ENCODE measurements at regions not wholly inside any gene's neighbourhood (a gene's known extent, or its start where the extent isn't known, plus 50 kb on each side); places are given as distances from the start of the nearest gene placed in this dataset.

DNA sequence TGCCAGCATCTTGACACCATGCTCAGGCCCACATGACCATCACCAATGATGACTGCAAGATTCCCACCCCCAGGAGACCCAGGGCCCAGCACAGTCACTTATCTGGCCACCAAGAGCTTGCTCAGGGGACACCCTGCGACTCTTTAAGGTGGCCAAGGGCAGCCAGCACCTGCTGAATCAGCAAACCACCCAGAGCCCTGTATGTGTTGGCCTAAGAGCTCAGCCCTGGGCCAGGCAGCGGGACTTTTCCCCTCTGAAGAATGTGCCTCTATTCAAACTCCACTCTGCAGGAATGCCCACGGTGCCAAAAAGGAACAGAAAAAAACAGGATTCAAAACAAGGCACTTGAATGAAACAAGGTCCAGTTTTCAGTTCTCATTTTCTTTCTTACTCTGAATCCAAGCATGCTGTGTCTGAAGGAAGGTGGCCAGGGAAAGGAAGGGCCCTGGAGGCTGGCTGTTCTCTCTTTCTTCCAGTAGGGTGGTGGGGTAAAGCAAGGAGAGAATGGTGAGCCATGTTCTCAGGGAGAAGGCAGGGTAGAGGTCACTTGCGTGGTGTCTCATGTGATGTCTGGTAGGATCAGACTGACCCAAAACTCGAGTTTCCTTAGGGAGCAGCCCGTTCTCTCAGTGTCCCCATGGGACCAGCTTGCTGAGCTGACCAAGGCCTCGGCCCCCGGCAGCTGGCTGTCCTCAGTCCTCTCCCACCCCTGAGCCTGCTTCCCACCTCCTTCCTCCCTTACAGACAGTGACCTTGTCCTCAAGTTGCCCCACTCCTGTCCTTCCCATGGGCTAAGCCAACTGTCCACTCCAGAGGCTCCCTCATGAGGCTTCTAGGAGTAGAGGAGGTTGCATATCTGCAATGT, 150.0 kb downstream of the RNF152 start:
- H3K36me3 ChIP-seq (ENCODE audit: control insufficient read depth, insufficient read depth, low read length), result no peaks in the 10 kb centered on the region
- no peaks in the 10 kb centered on the region for H3K27me3 ChIP-seq (ENCODE audit: control insufficient read depth, insufficient read depth, low read length)
- TF ChIP-seq, protein P1, sequence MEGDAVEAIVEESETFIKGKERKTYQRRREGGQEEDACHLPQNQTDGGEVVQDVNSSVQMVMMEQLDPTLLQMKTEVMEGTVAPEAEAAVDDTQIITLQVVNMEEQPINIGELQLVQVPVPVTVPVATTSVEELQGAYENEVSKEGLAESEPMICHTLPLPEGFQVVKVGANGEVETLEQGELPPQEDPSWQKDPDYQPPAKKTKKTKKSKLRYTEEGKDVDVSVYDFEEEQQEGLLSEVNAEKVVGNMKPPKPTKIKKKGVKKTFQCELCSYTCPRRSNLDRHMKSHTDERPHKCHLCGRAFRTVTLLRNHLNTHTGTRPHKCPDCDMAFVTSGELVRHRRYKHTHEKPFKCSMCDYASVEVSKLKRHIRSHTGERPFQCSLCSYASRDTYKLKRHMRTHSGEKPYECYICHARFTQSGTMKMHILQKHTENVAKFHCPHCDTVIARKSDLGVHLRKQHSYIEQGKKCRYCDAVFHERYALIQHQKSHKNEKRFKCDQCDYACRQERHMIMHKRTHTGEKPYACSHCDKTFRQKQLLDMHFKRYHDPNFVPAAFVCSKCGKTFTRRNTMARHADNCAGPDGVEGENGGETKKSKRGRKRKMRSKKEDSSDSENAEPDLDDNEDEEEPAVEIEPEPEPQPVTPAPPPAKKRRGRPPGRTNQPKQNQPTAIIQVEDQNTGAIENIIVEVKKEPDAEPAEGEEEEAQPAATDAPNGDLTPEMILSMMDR (IDR thresholded peaks at IDR 0.05; ENCODE audit: insufficient read depth, low read length, poor library complexity, severe bottlenecking), result no peak
- H3K4me3 ChIP-seq (ENCODE audit: low read depth, low read length), result no peak overlapping the region
- DNase-seq (ENCODE audit: low read depth), result no peak

GRCh38 chr18:61741881-61742454, 150.8 kb downstream of the RNF152 start:
- TF ChIP-seq, protein P1 (IDR thresholded peaks at IDR 0.05; ENCODE audit: insufficient read depth, low read length, poor library complexity, severe bottlenecking), result no peak
- no peak overlapping the region for H3K4me3 ChIP-seq (ENCODE audit: low read depth, low read length)
- H3K36me3 ChIP-seq (ENCODE audit: control insufficient read depth, insufficient read depth, low read length), result no peaks in the 10 kb centered on the region
- H3K27me3 ChIP-seq (ENCODE audit: control insufficient read depth, insufficient read depth, low read length), result no peaks in the 10 kb centered on the region
- no peak for DNase-seq (ENCODE audit: low read depth)

DNA sequence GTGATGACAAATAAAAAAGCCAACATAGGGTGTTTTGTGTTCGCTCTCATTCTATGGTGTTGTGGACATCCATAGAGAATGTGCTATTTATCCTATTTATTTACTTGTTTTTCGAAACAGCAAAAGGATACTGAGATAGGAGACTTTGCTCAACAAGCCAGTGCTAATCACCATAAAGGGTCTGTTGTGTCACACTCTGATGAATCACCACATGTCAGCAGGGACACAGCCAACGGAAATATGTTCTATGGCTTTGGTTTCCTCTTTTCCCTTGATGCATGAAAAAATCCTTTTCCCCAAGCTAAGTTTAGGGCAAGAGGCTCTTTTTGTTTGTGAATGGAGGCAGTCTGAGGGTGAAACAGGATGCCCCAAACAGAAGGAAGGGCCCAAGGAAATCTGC, 154.3 kb downstream of the RNF152 start:
- TF ChIP-seq, protein P1 (IDR thresholded peaks at IDR 0.05; ENCODE audit: insufficient read depth, low read length, poor library complexity, severe bottlenecking), result no peak
- no peak for DNase-seq (ENCODE audit: low read depth)
- H3K27me3 ChIP-seq (ENCODE audit: control insufficient read depth, insufficient read depth, low read length), result no peaks in the 10 kb centered on the region

GRCh38 chr18:61738042-61738441, 154.8 kb downstream of the RNF152 start:
- H3K36me3 ChIP-seq (ENCODE audit: control insufficient read depth, insufficient read depth, low read length), result no peaks in the 10 kb centered on the region
- TF ChIP-seq, protein P1 (IDR thresholded peaks at IDR 0.05; ENCODE audit: insufficient read depth, low read length, poor library complexity, severe bottlenecking), result no peak
- no peak overlapping the region for H3K4me3 ChIP-seq (ENCODE audit: low read depth, low read length)
- H3K27me3 ChIP-seq (ENCODE audit: control insufficient read depth, insufficient read depth, low read length), result no peaks in the 10 kb centered on the region
- no peak for DNase-seq (ENCODE audit: low read depth)

More for the DNA sequence above, 154.3 kb downstream of the RNF152 start:
- Histone ChIP-seq H3K4me3 (ENCODE audit: low read depth, low read length) (no peak overlapping the region), H3K36me3 (ENCODE audit: control insufficient read depth, insufficient read depth, low read length) (no peaks in the 10 kb centered on the region)

GRCh38 chr18:61736133-61736532, 156.7 kb downstream of the RNF152 start:
- no peak for DNase-seq (ENCODE audit: low read depth)
- H3K27me3 ChIP-seq (ENCODE audit: control insufficient read depth, insufficient read depth, low read length), result no peaks in the 10 kb centered on the region
- no peaks in the 10 kb centered on the region for H3K36me3 ChIP-seq (ENCODE audit: control insufficient read depth, insufficient read depth, low read length)
- TF ChIP-seq, protein P1 (IDR thresholded peaks at IDR 0.05; ENCODE audit: insufficient read depth, low read length, poor library complexity, severe bottlenecking), result no peak
- no peak overlapping the region for H3K4me3 ChIP-seq (ENCODE audit: low read depth, low read length)

Data from kidney epithelial cell (primary cell).